ENCODE measurements at regions not wholly inside any gene's neighbourhood (a gene's known extent, or its start where the extent isn't known, plus 50 kb on each side); places are given as distances from the start of the nearest gene placed in this dataset.

DNA sequence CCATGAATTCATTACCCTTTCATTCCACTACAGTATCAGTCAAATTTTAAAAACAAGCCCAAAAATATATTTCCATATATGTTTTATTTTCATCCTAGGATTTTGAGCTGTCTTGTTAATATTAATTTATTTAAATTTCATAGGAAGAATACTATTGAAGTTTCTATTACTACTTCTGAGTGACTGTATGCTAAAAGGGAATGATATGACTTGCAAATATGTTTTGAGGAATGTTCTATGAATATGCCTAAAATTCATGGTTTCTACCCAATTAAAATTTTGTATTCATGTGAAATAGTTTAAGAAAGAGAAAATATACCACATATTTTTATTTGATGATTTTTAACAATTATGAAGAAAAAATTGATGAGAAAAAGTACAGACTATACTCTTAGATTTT lies 52.9 kb upstream of the BACH1 start:
- H3K4me3 ChIP-seq = no peak overlapping the region

GRCh38 chr21:29246614-29247013 lies 52.1 kb upstream of the BACH1 start:
- no peaks in the 10 kb centered on the region for H3K9me3 ChIP-seq
- no peak overlapping the region for H3K4me3 ChIP-seq
- WGBS = 95% methylated on average over 2 of the region's 2 CpGs
- H3K4me1 ChIP-seq = no peaks in the 10 kb centered on the region
- TF ChIP-seq POLR2A (IDR thresholded peaks at IDR 0.05) (no peak), POLR2AphosphoS5 (IDR thresholded peaks at IDR 0.05) (no peak), CTCF (IDR thresholded peaks at IDR 0.05) (no peak), EP300 (IDR thresholded peaks at IDR 0.05) (no peak)
- no peak for DNase-seq (ENCODE audit: low spot score in 2 of 2)
- no peaks in the 10 kb centered on the region for H3K36me3 ChIP-seq
- no peak overlapping the region for H3K27ac ChIP-seq
- no peaks in the 10 kb centered on the region for H3K27me3 ChIP-seq

More for the DNA sequence above, 52.9 kb upstream of the BACH1 start:
- no peaks in the 10 kb centered on the region for H3K27me3 ChIP-seq
- H3K4me1 ChIP-seq = no peaks in the 10 kb centered on the region
- H3K27ac ChIP-seq = no peak overlapping the region
- H3K9me3 ChIP-seq = no peaks in the 10 kb centered on the region
- no peaks in the 10 kb centered on the region for H3K36me3 ChIP-seq
- TF ChIP-seq POLR2A (IDR thresholded peaks at IDR 0.05) (no peak), CTCF (IDR thresholded peaks at IDR 0.05) (no peak), EP300 (IDR thresholded peaks at IDR 0.05) (no peak), POLR2AphosphoS5 (IDR thresholded peaks at IDR 0.05) (no peak)
- no peak for DNase-seq (ENCODE audit: low spot score in 2 of 2)

DNA sequence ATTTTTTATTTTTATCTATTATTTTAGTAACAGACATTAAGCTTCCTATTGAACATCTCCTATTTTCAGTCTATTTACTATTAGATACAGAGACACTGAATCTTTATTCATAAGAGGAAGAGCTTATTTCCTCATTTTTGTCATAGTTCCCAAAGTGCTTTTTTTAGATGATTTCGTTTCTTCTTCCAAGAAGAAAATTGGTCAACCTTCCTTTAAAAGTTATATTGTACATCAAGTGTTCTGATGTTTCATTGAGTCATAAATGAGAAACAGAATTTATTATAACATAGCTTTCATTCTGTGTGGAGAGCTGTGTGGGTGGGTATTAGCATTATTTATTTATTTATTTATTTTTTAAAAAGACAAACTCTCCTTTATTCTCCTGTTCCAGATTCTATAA lies 50.6 kb upstream of the BACH1 start:
- WGBS = 12% methylated on average over 1 of the region's 1 CpG

More for the DNA sequence above, 50.6 kb upstream of the BACH1 start:
- no peak for DNase-seq (ENCODE audit: low spot score in 2 of 2)
- Histone ChIP-seq H3K36me3 (no peaks in the 10 kb centered on the region), H3K27me3 (no peaks in the 10 kb centered on the region), H3K4me3 (no peak overlapping the region), H3K9me3 (no peaks in the 10 kb centered on the region), H3K4me1 (no peaks in the 10 kb centered on the region), H3K27ac (no peak overlapping the region)
- no peak for TF ChIP-seq POLR2A (IDR thresholded peaks at IDR 0.05)
- no peak for TF ChIP-seq CTCF (IDR thresholded peaks at IDR 0.05)
- no peak for TF ChIP-seq POLR2AphosphoS5 (IDR thresholded peaks at IDR 0.05)
- TF ChIP-seq EP300 (IDR thresholded peaks at IDR 0.05) = no peak

All from suprapubic skin (tissue), 4 donors.